ENCODE measurements at regions not wholly inside any gene's neighbourhood (a gene's known extent, or its start where the extent isn't known, plus 50 kb on each side); places are given as distances from the start of the nearest gene placed in this dataset.

DNA sequence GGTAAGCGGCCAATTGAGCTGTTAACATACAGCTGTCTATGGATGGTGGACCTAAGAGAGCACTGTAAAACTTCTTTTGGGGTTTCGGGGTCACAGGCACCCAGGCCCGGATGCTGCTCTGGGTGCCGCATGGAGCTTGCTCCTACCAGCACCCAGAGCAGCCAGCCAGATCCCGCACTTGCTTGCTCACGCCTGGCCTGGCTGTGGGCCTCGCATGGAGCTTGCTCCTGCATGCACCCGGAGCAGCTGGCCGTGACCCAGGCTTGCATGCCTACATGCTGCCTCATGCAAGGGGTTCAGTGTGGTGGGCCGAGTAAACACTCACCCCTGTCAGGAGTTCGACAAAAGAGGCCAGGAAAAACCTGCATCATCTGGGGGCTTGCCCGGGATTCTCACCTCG, 896.9 kb downstream of the SORCS1 start:
- TF ChIP-seq, protein P1, sequence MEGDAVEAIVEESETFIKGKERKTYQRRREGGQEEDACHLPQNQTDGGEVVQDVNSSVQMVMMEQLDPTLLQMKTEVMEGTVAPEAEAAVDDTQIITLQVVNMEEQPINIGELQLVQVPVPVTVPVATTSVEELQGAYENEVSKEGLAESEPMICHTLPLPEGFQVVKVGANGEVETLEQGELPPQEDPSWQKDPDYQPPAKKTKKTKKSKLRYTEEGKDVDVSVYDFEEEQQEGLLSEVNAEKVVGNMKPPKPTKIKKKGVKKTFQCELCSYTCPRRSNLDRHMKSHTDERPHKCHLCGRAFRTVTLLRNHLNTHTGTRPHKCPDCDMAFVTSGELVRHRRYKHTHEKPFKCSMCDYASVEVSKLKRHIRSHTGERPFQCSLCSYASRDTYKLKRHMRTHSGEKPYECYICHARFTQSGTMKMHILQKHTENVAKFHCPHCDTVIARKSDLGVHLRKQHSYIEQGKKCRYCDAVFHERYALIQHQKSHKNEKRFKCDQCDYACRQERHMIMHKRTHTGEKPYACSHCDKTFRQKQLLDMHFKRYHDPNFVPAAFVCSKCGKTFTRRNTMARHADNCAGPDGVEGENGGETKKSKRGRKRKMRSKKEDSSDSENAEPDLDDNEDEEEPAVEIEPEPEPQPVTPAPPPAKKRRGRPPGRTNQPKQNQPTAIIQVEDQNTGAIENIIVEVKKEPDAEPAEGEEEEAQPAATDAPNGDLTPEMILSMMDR (optimal IDR thresholded peaks at IDR 0.05 in 1 of 3, IDR thresholded peaks at IDR 0.05 in 1 of 3, conservative IDR thresholded peaks at IDR 0.05 in 1 of 3; ENCODE audit: extremely low read depth in 1 of 3, insufficient read depth in 2 of 3, low read length in 3 of 3): no peak
- TF ChIP-seq EZH2 (IDR thresholded peaks at IDR 0.05; ENCODE audit: low read length): no peak

Data from keratinocyte (primary cell).